NCI-H82 treated with DMSO at 0.1 percent for 48 hours (cell line): ENCODE measurements at regions not wholly inside any gene's neighbourhood (a gene's known extent, or its start where the extent isn't known, plus 50 kb on each side); places are given as distances from the start of the nearest gene placed in this dataset.

Experiments
- DNase-seq: peaks from one replicate; lab custom pipeline; 2025; ENCODE audit not compliant: unreplicated experiment; lab: John Stamatoyannopoulos, UW

DNA sequence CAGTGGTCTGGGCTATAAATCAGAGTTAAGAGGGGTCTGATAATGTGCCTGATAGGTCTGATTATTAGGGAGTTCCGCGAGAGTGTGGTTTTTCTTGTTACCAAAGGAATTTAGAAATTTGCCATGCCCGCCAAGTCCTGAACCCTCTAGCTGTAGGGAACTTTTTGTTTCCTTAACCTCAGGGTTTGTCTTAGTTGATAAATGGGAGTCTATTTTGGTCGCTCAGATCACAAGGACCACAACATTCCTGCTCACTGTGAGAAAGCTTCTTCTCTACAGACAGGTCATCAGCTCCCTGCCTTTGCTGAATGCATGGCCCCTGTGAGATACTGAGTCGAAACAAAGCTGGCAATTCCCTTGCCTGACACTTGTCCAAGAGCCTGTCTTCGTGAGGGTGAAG lies 497.8 kb downstream of the HS3ST4 start:
- DNase-seq = no peak

- no peak for DNase-seq
These were observed 502.8 kb downstream of the HS3ST4 start for GRCh38 chr16:26194526-26194925.

DNA sequence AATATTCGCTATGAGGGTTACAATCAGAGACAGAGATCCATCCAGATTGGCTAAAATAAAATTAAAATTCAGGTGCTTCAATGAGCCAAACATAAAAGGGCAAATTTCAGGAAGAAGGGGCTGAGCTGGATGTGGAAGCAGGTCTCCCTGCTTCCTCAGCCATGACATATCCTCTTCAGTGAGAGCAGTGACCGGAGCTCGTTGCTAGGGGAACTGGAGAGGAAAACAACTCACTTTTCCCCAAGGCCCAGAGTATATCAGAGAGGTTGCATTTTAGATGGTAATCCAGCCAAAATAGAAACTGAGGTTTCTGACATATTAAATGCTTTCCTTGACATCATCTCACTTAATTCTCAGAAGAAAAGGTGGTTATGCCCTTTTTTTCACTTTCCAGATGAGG lies 503.5 kb downstream of the HS3ST4 start:
- no peak for DNase-seq

GRCh38 chr16:26196310-26196709 lies 504.6 kb downstream of the HS3ST4 start:
- DNase-seq = no peak

DNA sequence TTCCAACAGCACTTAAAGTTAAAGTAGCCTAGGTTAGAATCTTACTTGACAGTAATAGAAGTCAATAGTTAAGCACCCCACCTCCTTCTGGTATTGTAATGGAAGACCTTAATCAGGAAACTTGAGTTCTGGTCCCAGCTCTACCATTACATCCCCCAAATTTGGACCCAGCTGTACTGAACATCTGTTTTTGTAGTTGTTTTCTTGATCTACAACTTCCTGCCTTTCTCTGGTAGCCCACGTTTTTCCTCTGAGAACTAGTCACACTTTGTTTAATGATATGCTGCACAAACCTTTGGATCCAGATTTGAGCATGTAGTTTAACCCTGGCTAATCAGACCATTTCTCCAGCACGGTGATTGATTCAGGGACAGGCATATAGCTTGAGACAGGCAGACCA lies 505.0 kb downstream of the HS3ST4 start:
- DNase-seq = no peak

- DNase-seq = no peak
These were observed 505.9 kb downstream of the HS3ST4 start for GRCh38 chr16:26197707-26198106.

DNA sequence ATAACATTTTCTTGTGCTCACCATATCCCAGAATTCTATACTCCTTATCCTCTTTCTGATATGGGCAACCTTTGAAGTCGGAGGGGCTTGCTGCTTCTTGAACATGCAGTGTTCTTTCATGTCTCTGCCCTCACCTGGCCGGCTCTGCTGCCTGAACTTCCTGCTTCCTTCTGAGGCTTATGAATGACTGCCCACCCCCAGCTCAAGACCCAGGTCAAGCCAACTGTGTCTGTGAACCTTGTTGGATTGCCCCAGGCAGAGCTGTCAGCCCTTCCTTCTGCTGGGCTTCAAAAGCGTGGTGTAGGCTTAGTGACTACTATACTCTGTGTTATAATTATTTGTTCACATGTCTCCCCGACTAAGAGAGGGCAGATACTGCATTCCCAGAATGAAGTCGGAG lies 506.5 kb downstream of the HS3ST4 start:
- DNase-seq = no peak

GRCh38 chr16:26204138-26204537 lies 512.4 kb downstream of the HS3ST4 start:
- DNase-seq = no peak

- DNase-seq = no peak
These were observed 519.8 kb downstream of the HS3ST4 start for GRCh38 chr16:26211542-26211941.

DNA sequence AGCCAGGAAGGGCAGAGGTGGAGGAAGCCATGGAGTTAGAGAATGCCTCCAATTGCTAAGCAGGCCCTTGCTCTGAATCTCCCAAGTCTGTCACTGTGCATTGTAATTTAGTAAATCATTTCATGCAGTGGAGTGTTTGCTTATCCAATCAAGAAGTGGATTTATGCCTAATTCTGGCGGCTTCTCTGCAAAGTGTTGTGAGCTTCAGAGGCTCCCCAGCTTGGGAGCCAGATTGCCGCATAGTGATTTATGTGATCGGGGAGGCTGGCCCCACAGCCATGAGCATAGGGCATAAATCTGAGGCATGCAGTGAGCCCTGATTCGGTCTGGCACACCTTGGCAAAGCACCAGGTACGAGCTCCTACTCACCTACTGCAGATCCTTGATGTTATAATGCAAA lies 520.8 kb downstream of the HS3ST4 start:
- peak; percentile 20 for DNase-seq

- DNase-seq = no peak
These were observed 522.9 kb downstream of the HS3ST4 start for GRCh38 chr16:26214581-26215174.

GRCh38 chr16:26220894-26221293 lies 529.1 kb downstream of the HS3ST4 start:
- no peak for DNase-seq

DNA sequence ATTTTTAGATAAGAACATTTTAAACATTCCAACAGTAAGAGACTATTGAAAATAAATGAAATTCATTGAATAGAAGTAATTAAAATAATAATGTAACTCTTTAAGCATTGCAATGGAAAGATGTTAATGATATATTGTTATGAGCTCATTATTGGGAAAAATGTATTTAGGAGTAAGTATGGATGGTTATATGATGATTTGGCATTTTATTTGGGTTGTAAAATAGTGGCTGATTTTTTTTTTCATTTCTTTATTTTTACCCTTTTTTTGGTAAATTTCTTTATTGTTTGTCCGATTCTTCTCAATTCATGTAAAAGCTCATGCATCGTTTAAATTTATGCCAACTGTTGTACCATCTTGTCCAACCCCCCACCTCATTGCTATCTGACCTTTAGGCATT lies 539.9 kb downstream of the HS3ST4 start:
- no peak for DNase-seq

DNA sequence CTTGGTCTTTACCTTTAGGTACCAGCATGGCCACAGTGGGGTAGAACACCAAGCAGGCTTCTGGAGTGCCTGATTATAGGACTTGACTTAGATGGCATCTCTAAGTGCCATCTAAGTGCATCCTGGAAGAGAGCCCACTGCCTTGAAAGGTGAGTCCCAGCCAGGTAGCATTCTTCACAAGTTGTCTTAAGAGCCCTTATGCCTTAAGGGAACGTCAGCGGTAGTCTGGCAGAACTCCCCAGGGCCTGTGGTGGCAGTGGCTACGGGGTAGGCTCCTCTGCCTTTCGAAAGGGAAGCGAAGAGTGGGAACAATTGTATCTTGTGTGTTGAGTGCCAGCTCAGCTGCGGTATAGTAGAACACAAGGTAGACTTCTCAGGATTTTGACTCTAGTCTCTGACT lies 549.0 kb downstream of the HS3ST4 start:
- DNase-seq = no peak

DNA sequence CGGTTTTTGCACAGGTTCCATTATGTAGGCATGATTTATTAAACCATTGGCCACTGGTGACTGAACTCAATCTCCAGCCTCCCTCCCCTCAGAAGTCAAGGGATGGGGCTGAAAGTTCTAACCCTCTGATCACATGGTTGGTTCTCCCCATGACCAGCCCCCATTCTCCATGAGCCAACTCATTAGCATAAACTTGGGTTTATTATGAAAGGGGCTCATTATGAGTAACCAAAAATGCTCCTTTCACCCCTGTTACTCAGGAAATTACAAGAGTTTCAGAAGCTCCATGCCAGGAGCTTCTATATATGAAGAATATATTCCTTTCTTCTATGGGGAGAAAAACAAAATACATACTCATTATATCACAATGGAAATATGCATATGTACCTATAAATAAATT lies 555.3 kb downstream of the HS3ST4 start:
- no peak for DNase-seq

DNA sequence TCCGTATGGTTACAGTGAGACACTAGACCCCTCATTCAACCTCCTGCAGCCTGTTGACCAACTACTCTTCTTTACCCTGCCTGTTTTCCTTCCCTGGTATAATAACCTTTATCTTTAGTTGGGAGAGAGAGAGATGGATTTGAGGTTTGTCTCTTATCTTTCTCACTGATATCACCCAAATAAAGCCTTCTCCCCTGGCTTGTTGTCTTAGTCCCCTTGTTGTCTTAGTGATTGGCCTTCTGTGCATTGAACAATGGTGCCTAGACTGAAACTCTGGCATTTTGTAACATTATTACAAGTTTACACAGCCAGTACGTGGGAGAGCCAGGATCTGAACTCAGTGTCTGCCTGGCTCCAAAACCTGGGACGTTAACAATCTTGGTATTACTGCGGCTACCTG lies 560.8 kb downstream of the HS3ST4 start:
- no peak for DNase-seq

GRCh38 chr16:26261621-26262020 lies 569.9 kb downstream of the HS3ST4 start:
- no peak for DNase-seq

- DNase-seq = peak; percentile 20
These were observed 571.6 kb downstream of the HS3ST4 start for GRCh38 chr16:26263406-26263805.

DNA sequence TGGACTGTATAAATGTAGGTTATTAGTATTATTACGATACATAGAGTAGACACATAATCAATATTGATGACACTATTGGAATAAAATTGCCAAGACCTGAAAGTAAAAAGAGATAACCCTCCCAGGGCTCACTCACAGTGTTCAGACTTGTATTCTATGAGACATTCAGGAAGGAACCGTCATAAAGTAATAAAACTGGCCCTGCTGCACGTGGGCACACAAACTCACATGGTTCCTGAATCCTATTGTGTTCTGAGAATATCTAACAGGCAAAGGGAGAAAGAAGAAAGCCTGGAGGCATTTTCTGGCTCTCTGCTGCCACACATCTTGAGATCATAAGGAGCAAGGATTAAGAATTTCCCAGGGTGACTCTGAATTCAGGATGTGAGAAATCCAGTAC lies 575.9 kb downstream of the HS3ST4 start:
- DNase-seq = no peak

DNA sequence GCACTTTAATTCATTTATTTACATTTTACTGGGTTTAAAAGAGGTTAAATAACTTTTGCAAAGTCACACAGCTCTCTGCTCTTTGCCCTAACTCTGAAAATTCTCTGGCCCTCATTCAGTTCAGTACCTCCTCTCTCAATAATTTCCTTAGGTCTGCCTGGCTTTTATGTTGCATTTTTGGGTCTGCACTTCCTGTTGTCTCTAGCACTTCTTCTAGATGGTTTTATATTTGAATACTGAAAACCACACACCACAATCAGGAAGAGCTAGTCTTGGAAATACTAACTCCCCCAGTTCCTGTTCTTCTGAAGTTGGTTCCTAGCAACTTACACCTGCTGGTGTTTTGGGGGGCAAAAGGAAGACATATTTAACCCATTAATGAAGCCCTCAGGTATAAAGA lies 577.9 kb downstream of the HS3ST4 start:
- DNase-seq = no peak

DNA sequence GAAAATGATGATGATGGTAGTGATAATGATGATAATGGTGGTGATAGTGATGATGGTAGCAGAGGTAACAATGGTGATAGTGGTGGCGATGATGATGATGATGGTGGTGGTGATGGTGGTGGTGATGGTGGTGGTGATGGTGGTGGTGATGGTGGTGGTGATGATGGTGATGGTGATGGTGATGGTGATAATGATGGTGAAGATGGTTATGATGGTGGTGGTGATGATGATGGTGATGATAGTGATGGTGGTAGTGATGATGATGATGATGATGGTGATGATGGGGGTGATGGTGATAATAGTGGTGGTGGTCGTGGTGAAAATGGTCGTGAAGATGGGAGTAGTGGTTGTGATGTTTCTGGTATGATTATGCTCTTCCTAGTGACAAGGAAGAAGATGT lies 581.8 kb downstream of the HS3ST4 start:
- no peak for DNase-seq

GRCh38 chr16:26275021-26275590 lies 583.3 kb downstream of the HS3ST4 start:
- DNase-seq = no peak

DNA sequence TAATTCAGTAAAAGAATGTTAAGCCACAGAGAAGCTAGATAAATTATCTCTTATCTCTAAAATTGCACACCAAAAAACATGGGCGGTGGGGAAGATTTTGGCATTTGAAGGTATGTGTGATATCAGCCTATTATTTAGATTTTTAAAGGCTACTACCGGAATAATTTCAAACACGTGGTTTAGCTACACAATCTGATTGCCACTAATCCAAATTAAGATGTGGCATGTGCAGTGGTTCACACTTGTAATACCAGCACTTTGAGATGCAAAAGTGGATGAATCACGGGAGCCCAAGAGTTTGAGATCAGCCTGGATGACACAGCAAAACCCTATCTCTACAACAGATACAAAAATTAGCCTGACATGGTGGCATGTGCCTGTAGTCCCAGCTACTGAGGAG lies 584.5 kb downstream of the HS3ST4 start:
- DNase-seq = no peak
